Spleen (tissue), 7 donors: ENCODE measurements at regions not wholly inside any gene's neighbourhood (a gene's known extent, or its start where the extent isn't known, plus 50 kb on each side); places are given as distances from the start of the nearest gene placed in this dataset.
"Not testable (repeated sequence)": the region's sequence is repeated elsewhere in the genome, so short reads cannot be mapped to it uniquely, and the experiment has no call there.

Experiments
- POLR2AphosphoS5 ChIP-seq, 3 donors: sonication (generic); formaldehyde crosslinking; IDR thresholded peaks; one replicate each; pipeline ENCODE4 v1.5.1; 2017; ENCODE audit warnings: antibody characterized with exemption in 3 of 3
- TF ChIP-seq, protein P1 (sequence below), 11 experiments: fragments of 200-600 bp in 7 of 11; fragments of 450-650 bp in 4 of 11; sonication (generic) in 4 of 11; IDR thresholded peaks in 8 of 11; conservative IDR thresholded peaks in 3 of 11; 1 replicate in 7 of 11; 2 replicates in 4 of 11; pipeline versions ENCODE4 v1.4.0 to v1.8.0; 2016 to 2021; ENCODE audit warnings: antibody characterized with exemption in 11 of 11, inconsistent platforms in 4 of 11, mild to moderate bottlenecking in 1 of 11
- donor health status: DM: no; HTN: no; CAD: no; lungs with moderate emphysema.
- donor health status: DM: no; HTN: no; CAD: no.
- donor health status: DM: no; HTN: no; CAD: no.

DNA sequence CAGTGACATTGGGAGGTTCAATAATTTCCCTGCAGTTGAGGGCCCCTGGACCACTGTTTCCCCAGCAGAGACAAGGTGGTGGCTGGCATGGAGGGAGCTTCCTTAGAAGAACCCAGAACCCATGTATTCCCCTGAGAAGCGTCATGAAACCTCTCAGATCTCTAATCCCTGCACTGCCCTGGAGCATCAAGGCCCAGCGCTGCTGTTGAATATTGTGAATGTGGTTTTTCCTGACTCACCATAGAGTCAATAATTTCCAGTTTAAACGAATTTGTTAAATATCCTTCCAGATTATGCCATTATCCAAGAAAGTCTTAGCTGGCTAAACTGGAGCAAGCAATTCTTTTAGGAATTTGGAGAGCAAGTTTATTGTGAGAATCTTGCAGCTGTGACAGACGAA is 333.5 kb downstream of the CACNA1B start:
- TF ChIP-seq, protein P1, sequence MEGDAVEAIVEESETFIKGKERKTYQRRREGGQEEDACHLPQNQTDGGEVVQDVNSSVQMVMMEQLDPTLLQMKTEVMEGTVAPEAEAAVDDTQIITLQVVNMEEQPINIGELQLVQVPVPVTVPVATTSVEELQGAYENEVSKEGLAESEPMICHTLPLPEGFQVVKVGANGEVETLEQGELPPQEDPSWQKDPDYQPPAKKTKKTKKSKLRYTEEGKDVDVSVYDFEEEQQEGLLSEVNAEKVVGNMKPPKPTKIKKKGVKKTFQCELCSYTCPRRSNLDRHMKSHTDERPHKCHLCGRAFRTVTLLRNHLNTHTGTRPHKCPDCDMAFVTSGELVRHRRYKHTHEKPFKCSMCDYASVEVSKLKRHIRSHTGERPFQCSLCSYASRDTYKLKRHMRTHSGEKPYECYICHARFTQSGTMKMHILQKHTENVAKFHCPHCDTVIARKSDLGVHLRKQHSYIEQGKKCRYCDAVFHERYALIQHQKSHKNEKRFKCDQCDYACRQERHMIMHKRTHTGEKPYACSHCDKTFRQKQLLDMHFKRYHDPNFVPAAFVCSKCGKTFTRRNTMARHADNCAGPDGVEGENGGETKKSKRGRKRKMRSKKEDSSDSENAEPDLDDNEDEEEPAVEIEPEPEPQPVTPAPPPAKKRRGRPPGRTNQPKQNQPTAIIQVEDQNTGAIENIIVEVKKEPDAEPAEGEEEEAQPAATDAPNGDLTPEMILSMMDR (IDR thresholded peaks at IDR 0.05 in 8 of 11, conservative IDR thresholded peaks at IDR 0.05 in 3 of 11), result not testable (repeated sequence)
- not testable (repeated sequence) for TF ChIP-seq POLR2AphosphoS5 (IDR thresholded peaks at IDR 0.05)
